ENCODE measurements at regions not wholly inside any gene's neighbourhood (a gene's known extent, or its start where the extent isn't known, plus 50 kb on each side); places are given as distances from the start of the nearest gene placed in this dataset.

GRCh38 chr18:34611904-34612303 is 98.2 kb upstream of the DTNA start (continued):
- TF ChIP-seq RFX1 (IDR thresholded peaks at IDR 0.05): no peak
- TF ChIP-seq ZBTB38 (CRISPR knock-in tag; IDR thresholded peaks at IDR 0.05): no peak
- TF ChIP-seq MATR3 (CRISPR knock-in tag; IDR thresholded peaks at IDR 0.05): no peak
- no peak for TF ChIP-seq ZNF766 (CRISPR knock-in tag; IDR thresholded peaks at IDR 0.05; ENCODE audit: borderline replicate concordance)
- no peak for TF ChIP-seq ZKSCAN5 (CRISPR knock-in tag; IDR thresholded peaks at IDR 0.05)
- no peak for TF ChIP-seq SP140L (CRISPR knock-in tag; IDR thresholded peaks at IDR 0.05; ENCODE audit: borderline replicate concordance)

DNA sequence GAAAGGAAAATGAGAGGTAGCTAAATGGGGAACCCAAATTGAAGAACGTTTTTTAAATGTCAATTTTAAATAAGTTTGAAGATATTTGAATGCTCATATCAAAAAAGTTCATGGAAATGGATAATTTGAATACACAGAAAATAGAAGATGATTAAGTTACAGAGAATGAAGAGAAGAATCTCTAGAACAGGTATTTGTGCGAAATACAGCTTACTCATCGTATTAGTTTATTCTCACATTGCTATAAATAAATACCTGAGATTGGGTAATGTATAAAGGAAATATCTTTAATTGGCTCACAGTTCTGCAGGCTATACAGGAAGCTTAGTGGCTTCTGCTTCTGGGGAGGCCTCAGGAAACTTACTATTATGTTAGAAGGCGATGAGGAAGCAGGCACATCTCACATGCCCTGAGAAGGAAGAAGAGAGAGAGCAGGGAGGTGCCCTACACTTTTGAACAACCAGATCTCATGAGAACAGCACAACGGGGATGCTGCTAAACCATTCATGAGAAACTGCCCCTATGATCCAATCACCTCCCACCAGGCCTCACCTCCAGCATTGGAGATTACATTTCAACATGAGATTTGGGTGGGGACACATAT is 89.7 kb upstream of the DTNA start:
- TF ChIP-seq MAFF (IDR thresholded peaks at IDR 0.05; ENCODE audit: low read depth, low read length): peak; percentile 59
- no peak for TF ChIP-seq ZNF225 (CRISPR knock-in tag; IDR thresholded peaks at IDR 0.05)
- TF ChIP-seq MAFK (conservative IDR thresholded peaks at IDR 0.05 in 1 of 2, IDR thresholded peaks at IDR 0.05 in 1 of 2; ENCODE audit: low read length in 2 of 2): peak; percentile 43 to 75; a peak in 3 of 4 replicates
- Histone ChIP-seq H2AFZ (ENCODE audit: low read length) (no peak overlapping the region), H3K79me2 (ENCODE audit: insufficient read depth, low read length) (no peaks in the 10 kb centered on the region), H4K20me1 (ENCODE audit: insufficient read depth, low read length) (no peaks in the 10 kb centered on the region), H3K27ac (ENCODE audit: extremely low read length, insufficient read depth, low read length) (no peak overlapping the region), H3K9me3 (ENCODE audit: low read length) (peaks cover 11% of the 10 kb centered on the region; the same call in 1 of the 2 replicates), H3K4me3 (replicated peaks in 1 of 3; ENCODE audit: insufficient read depth in 1 of 3, low read depth in 2 of 3, low read length in 3 of 3) (no peak overlapping the region), H3K4me1 (ENCODE audit: insufficient read depth, low read length) (no peaks in the 10 kb centered on the region), H3K4me2 (ENCODE audit: low read depth, low read length) (no peak overlapping the region), H3K9ac (ENCODE audit: insufficient read depth, low read depth, low read length) (no peak overlapping the region), H3K27me3 (ENCODE audit: control insufficient read depth in 1 of 2, insufficient read depth in 2 of 2, low read length in 2 of 2) (no peaks in the 10 kb centered on the region), H3K36me3 (replicated peaks in 1 of 2; ENCODE audit: control insufficient read depth in 1 of 2, insufficient read depth in 2 of 2, low read length in 2 of 2) (no peaks in the 10 kb centered on the region)
- FAIRE-seq (no peak), ATAC-seq (no peak), DNase-seq (ENCODE audit: low spot score) (no peak)
- no TSS peak for BruUV-seq (replicated peaks)
- CTCF ChIA-PET (ENCODE audit: low intra/inter-chr PET ratio, low total read pairs): no interaction called here
- in situ Hi-C loops (cut with HindIII; ENCODE audit: extremely low pct_ligation_motif_present, low pct_unique_long_range_greater_than_20kb) (no loop called here), intact Hi-C loops (cut with micrococcal nuclease; ENCODE audit: unreplicated experiment) (no loop called here)
- WGBS (ENCODE audit: low lambda C conversion rate): 53% methylated on average over 5 of the region's 5 CpGs
- POLR2A ChIA-PET: no interaction called here
